Ecto neural progenitor cell (in vitro differentiated cells): ENCODE measurements at regions not wholly inside any gene's neighbourhood (a gene's known extent, or its start where the extent isn't known, plus 50 kb on each side); places are given as distances from the start of the nearest gene placed in this dataset.

Experiments
- DNase-seq: peaks from one replicate; pipeline ENCODE4 v3.0.0-alpha.2; 2018; ENCODE audit warnings: low spot score

GRCh38 chr6:14713008-14713960 lies 532.6 kb upstream of the JARID2 start:
- no peak for DNase-seq

GRCh38 chr6:14713966-14714631 lies 531.8 kb upstream of the JARID2 start:
- DNase-seq, result no peak

GRCh38 chr6:14715076-14715475 lies 530.8 kb upstream of the JARID2 start:
- DNase-seq, result no peak

- no peak for DNase-seq
These were observed 529.2 kb upstream of the JARID2 start for GRCh38 chr6:14716499-14717146.

GRCh38 chr6:14717307-14717706 lies 528.6 kb upstream of the JARID2 start:
- DNase-seq, result no peak

- no peak for DNase-seq
These were observed 527.0 kb upstream of the JARID2 start for GRCh38 chr6:14718861-14719260.

GRCh38 chr6:14719270-14719669 lies 526.6 kb upstream of the JARID2 start:
- no peak for DNase-seq

GRCh38 chr6:14720411-14721102 lies 525.3 kb upstream of the JARID2 start:
- DNase-seq, result no peak

- no peak for DNase-seq
These were observed 524.6 kb upstream of the JARID2 start for GRCh38 chr6:14721103-14721758.

GRCh38 chr6:14722001-14722562 lies 523.8 kb upstream of the JARID2 start:
- DNase-seq, result no peak

- DNase-seq, result no peak
These were observed 523.2 kb upstream of the JARID2 start for GRCh38 chr6:14722704-14723103.

- no peak for DNase-seq
These were observed 522.3 kb upstream of the JARID2 start for GRCh38 chr6:14723535-14724086.

GRCh38 chr6:14724549-14724948 lies 521.3 kb upstream of the JARID2 start:
- no peak for DNase-seq

- no peak for DNase-seq
These were observed 518.9 kb upstream of the JARID2 start for GRCh38 chr6:14726816-14727493.

GRCh38 chr6:14727494-14728395 lies 518.1 kb upstream of the JARID2 start:
- DNase-seq, result no peak

GRCh38 chr6:14728396-14729024 lies 517.4 kb upstream of the JARID2 start:
- DNase-seq, result no peak

GRCh38 chr6:14729129-14729871 lies 516.6 kb upstream of the JARID2 start:
- no peak for DNase-seq

- DNase-seq, result no peak
These were observed 515.2 kb upstream of the JARID2 start for GRCh38 chr6:14730654-14731053.
